HG02588 (cell line): ENCODE measurements at regions not wholly inside any gene's neighbourhood (a gene's known extent, or its start where the extent isn't known, plus 50 kb on each side); places are given as distances from the start of the nearest gene placed in this dataset.

ENCODE experiments used
- ATAC-seq: cut with Tn5 transposase; IDR thresholded peaks from one replicate; pipeline ENCODE4 v1.9.1; 2021; ENCODE audit warnings: mild to moderate bottlenecking, moderate library complexity; ENCODE audit not compliant: unreplicated experiment

DNA sequence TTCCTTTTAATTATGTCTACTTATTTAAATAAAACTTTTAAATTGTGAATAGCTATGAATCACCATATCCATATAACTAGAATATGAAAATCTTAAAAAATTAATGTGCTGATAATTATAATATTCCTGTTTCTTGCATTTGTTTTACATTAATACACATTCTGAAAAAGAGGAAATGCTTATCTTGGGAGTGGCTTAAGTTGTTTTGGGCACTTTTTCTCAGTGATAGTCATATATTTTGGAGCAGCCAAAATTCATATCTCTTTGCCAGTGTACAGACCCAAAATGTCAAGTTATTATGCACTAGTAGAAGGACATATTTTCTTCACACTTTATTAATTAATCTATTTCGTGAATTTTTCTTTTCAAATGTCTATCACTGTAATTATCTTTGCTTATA is 838.5 kb downstream of the USP25 start:
- no peak for ATAC-seq

DNA sequence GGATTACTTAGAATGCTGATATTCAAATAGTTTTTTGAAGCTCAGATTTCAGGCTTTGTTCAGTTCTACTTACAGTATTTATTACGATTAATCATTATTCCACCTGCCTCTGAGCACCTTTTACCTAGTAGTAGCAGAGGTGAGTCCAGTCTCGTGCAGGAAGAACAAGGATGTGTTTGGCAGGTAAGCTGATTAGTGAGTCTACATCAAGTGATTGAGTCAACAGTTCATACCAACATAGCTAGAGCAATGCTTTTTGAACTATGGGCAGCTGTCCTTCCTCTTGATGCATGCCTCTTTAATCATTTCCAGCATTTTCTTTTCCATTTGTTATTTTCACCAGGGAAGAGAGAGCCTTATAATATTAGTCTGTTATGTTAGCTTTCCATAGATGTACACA is 838.9 kb downstream of the USP25 start:
- ATAC-seq, result no peak

DNA sequence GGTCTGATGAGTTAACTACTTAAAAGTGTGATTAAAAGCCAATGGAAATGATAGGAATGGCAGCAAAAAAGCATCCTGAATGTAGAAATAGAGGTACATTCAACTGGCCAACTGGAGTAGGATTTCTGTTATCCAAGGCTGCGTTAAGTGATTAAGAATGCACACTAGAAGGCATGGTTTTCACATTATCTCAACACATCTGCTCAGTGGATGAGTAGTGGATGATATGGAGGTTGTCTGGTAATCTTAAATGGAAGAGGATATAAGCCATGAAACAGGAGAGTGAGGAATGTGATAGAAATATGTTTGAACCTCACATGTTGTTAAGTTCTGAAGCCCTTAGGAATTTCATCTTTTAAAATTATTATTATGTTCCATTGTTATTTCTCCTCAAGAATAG is 839.9 kb downstream of the USP25 start:
- ATAC-seq, result no peak

DNA sequence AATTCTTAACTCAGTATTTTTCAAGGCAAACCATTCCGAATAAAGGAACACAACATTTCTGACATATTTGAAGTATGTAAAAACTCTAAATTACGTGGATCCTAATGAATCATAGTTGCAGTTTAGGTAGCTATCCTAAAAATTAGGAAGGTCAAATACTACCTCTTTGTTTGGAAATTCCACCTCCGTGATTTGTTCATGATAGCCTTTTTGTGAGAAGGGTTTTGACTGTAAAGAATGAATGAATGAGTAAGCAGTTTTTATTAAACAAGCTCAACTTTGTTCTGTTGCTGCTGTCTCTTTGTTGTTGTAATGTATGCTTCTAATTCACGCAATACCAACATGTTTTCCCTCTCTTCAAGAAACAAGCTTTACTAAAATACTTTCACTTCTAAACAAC is 840.4 kb downstream of the USP25 start:
- no peak for ATAC-seq

DNA sequence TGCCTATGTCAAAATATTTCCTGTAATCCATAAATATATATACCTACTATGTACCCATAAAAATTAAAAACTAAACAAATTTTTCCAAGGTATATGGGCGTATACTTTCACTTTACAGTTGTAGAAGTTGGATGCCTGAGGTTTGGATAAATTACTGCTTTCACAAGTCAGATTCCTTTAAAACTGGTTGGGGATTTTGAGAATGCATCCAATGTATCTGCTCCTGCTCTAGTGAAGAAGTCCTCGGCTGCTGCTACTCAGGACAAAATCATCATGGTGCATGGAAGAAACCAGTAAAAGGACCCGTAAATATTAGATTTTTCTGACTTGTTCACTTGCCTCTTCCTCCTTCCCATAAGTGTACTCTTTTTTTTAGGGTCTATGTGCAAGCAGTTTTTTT is 841.1 kb downstream of the USP25 start:
- ATAC-seq, result no peak

DNA sequence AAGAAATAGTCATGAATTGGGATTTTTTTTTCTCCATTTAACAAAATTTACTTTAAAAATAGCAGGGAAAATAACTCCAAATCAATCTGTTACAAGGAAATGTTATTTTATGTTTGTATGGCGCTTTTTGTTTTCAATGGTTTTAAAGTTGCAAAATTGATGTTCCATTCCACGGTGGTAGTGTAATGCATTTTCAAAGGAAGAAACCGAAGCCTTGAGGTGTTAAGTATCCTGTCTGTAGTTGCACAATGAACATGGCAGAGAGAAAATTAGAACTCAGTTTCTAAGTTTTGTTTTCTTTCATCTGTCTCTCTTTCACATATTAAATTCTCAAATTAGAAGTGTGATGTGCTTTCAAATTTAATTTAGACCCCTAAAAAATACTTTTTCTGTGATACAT is 841.8 kb downstream of the USP25 start:
- ATAC-seq, result no peak

DNA sequence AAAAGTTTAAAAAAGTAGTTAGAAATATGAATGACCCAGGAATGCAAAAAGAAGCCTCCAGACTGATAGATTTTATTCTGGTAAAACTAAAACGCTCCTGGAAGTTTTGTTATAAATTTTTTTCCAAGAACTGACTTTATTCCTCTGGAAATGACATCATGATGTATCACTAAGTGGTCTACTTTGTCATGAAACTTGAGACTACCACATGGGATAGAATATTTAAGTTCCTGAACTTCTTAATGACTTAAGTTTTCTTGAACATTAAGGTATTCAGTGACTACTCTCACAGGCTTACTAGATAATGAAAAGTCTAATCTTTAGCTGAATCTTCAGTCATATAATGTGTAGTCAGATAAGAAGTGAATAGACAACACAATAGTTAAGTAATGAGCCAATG is 842.2 kb downstream of the USP25 start:
- no peak for ATAC-seq

DNA sequence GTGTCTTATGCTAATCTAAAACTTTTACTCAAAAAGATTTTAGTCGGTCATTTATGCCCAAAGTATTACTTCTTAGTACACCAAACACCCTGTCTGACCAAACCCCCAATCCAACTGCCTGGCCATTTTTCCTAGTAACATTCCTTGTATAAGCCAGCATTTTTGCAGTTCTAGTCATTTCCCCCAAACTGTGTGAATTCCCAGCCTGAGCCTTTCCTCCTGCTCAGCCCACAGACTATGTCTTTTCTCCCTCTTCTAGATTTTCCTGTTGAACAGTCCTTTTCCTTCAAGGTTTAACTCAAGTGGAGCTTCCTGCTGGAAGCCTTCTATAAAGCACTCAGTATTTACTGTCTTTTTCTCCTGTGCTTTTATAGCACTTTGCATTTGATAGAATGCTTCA is 843.8 kb downstream of the USP25 start:
- ATAC-seq, result no peak

DNA sequence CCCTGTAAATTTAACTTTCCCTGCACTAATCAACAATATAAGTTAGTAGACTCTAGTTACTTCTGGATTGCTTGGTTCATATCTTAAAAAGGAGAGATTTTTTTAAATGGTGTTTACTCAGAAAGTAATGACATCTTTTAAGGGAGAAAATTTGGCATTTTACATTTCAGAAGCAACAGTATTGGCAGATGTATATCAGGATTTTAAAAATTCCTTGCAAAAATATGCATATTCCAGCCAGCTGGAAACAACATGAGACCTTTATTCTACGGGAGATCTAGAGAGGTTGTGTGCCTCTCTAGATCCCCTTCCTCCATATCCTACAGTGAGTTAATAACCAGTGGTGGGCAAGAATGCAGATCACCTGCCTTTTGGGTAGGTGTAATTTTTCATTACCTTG is 848.2 kb downstream of the USP25 start:
- no peak for ATAC-seq

DNA sequence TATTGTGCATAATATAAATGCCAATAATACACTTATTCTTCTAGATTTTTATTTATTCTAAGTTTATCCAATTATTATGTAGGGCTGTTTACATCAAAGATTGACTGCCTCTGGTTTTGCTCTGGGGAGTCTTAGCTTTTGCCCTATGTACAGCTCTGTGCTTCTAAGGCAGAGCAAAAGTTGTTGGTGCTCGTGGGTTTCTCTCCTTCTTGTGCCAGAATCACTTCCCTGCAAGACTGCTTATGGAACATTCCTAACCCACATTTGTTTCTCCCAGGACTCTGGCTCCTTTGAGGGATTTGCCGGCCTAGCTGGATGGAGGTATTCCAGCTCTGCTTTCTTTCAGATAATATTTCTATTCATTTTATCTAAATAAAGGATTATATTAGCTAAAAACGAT is 849.1 kb downstream of the USP25 start:
- ATAC-seq, result no peak

DNA sequence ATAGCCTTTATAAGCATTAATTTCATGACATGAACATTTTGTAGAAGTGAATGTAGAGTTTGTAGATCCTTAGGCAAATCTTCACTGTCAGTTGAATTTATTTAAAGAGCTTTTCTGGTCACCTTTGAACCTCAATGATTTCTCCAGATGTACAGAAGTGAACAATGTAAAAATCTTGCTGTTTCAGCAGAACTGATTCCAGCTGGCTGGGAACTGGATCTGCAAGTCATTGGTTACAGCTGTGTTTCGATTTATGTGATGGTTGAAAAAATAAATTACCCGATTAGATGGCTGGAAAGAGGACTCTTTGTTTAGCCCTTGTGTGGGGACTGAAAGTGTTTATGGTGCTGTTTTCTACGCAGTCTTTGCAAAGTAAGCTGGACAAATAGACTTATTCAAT is 849.8 kb downstream of the USP25 start:
- no peak for ATAC-seq

DNA sequence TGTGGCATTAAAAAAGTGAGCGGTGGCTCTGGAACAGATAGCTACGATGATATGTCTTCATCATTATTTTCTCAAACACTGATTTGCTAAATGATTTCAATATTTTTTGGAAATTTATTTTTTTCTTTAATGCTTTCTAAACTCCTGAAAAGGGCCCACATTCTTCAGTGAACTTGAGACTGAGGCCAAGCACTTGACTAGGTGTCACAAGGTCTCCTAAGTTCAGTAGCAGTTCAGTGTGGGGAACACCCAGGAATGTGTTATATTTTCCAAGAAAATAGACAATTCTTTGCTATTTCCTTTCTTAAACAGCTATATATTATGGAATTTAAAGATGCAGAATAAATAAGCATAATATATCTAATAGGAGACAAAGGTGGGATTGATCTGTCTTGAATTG is 850.9 kb downstream of the USP25 start:
- no peak for ATAC-seq

DNA sequence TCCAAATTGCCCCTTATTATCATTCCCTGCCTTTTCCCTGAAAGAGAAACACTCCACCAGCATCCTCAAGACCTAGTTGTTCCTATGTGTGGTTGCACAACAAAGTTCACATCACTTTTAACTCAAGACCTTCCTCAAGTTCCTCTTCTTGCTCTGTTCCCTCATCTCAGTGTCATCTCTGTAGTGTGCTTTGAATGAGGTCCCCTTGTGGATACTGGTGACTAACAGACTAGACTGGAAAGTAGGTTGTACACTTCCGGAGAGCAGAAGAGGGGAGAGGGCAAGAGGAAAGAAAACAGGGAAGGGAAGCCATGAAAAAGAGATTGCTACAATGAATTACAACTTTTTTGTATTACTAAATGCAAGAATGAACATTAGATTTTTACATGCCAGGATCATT is 853.8 kb downstream of the USP25 start:
- ATAC-seq, result no peak

DNA sequence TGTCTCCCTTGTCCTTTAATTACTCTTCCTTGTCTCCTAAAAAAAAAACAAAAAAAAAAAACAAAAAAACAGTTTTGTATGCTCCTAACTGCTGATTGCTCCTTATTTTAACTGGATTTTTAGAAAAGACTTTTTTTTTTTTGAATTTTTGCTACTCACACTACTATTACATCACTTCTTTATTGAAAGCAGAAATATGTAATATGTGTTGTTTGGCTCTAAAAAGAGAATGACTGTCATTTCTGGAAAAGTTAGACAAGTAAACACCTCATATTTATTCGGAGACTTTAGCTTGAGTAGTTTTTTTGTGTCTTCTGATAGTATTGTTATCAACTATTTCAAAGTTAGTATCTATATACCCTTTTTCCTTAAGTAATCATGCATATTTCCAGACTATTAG is 855.0 kb downstream of the USP25 start:
- no peak for ATAC-seq

DNA sequence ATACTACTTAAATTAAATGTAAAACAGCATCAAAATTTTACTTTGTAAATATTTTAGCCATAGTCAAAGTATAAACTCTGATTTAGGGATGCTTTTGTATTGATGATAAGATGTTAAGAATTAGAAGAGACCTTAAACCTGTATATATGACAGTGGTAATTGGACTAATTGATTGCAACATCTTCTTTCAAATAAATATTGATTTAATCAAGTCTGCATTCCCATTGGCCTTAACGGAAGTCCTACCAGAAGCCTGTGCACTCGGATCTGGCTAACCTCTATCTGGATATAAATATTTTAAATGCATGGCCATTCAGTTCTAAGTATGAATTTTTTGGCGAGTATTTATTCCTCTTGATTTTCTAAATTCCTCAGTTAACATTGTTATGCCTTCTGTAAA is 856.1 kb downstream of the USP25 start:
- no peak for ATAC-seq

DNA sequence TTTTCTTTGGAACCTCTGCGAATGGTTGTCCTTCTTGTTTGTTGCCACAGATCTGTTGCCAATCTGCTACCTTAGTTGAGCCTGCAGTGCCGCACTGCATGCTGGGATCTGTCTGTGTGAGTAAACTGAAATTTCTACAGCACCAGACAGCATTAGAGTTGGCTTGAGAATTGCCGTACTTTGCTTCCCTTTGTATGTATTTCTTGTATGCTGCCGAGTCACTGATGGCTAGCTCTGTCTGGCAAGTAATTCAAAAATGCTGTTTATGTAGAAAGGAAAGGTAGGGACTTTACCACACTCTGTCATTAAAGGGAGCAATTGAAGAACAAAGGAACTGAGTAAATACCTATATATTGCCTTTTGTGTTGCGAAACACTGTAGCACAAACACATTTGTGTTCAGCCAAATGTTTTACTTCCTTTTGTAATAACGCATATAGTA is 857.4 kb downstream of the USP25 start:
- ATAC-seq, result no peak

DNA sequence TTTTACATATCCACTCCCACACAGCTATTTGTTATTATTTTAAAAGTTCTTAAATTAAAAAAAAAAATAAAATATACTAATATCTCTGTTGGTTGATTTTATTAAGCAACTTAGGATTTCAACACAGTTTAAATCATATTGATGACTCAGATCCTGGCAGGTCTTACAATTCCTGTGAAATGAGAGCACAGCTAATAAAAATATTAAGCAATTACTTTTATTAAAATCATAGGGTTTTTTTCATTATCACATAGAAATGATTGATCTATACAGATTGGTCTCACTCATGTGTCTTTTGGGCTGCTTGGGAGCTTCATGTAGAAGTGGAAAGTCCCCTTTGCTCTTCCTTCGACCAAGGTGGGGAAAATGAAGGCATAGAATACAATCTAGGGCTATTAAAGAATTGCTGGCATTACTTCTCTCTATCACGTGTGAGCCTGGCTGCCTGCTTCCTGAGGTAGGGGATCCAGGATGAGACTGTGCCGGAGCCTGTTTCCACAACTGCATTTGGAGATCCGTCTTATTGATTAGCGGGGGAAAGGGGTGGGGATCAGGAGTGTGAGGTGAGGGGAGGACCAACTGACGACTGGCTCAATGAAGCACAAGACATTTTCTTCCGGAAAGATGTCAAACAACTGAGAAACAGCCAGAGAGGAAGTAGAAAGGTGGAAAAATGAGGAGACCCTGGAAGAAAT is 858.0 kb downstream of the USP25 start:
- ATAC-seq, result no peak

DNA sequence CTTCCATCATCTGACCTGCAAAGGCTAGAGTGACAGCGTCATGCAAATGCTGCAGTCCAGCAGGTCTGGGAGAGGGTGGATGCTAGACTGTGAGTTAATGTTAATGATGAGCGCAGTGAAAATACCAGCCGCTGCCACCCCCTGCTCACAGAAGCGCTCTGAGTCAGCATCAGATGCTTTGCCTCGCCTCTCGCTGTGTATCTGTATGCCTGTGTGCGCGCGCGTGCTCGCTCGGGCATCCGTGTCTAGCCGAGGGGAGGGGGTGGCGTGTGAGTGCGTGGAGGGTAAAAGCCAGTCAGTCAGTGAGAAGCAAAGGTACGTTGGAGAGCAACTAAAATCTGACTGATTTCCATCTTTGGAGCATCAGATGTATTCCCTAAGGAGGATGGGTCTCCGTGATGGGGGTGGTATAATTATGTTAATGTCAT is 858.7 kb downstream of the USP25 start:
- ATAC-seq, result no peak

DNA sequence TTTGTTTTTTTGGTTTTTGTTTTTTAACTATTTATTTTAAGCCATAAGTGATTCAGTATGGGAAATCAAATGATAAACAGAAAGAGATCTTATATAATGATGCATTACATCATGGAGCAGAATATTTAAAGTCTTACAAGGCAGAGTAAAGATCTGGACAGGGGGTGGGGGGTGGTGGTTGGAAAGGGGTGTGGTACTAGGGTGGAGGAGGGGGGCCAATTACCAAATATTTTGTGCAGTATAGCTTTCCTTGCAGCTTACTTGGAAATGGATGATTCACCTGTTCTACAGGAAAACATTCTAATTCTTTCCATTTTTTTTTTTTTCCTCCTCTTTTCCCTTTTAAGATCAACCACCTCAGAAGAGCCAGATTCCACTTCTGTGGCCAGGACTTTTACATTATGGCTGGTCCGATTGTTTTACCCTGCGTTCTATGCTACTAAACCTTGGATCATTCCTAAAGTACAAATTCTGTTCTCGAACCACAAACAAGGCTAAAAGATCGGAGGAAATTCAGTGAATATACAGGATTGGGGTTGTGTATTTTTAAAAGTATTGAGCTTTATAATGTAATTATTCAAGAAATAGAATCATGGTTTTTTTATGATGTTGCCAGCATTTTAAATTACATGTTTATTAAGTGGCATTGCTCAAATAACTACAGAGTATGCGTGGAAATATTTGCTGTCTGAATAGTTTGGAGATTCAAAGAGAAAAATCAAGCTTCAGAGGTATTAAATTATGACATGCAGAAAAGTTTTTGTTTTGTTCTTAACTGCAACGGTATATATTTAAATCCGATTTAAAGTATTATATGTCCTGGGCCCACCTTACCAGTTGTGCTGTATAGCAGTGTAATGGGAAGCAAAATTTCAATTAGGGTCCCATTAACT is 859.5 kb downstream of the USP25 start:
- ATAC-seq, result no peak

DNA sequence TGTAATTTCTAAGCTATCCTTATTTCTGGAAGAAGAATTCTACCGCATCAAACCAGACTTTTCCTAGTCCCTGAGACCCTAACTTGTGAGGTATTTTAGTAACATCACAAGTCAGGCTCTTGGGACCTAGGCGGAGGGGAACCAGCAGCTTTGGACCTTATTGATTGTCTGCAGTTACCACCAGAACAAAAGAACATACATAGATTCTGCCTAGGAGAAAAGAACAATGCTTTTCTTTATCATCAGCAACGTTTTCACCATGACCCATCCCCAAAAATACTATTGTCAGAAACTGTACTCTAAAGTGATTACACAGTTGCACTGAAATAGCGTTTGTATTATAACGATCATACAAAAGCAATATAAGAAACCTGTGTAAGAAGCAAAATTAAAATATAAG is 860.4 kb downstream of the USP25 start:
- ATAC-seq, result no peak

DNA sequence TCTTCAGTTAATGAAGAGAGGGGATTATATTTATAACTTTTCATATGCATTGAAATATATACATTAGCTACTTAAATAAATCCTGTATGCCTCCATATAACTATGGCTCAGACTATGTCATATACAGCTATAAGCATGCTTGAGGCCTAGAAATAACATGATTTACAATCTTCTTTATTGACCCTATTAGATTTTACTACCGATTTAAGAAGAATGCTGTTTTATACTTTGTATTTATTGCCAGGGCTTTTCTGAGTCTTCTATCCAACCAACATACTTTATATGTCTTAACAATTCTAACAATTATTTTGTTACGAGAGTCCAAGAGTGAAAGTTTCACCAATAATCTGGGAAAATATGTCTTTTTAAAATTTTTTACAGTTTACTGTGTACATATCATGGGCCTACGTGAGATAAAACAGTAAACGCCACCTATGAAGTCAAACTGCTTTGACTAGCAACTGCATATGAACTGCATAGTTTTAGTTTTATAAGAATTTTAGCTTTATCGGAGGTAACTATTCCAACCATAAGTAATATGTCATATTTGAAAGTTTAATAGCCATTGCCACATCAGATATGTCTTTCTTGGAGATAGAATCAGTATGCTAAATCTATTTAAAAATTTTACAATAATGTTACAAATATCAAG is 861.0 kb downstream of the USP25 start:
- no peak for ATAC-seq

DNA sequence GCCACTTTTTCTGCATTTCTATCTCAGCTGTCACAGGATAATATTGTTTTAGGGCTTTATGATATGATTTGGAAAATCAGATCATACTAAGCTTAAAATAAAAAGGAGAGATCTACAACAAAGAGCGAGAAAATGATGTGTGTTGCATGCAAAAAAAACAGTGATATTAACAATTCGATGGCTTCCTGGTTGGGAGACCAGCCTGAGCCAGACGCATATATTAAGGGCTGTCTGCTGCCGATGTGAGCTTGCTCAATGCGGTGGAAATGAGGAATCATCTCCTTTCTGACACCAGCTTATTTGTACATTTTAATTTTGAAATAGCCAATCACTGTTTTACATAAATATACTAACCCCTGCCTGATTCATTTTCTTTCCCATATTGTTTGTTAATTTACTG is 862.6 kb downstream of the USP25 start:
- ATAC-seq, result no peak
